Gastroesophageal sphincter (tissue), 3 donors: ENCODE measurements at regions not wholly inside any gene's neighbourhood (a gene's known extent, or its start where the extent isn't known, plus 50 kb on each side); places are given as distances from the start of the nearest gene placed in this dataset.

Experiments
- CTCF ChIP-seq, 4 experiments: fragments of 200-600 bp in 2 of 4; fragments of 450-650 bp in 2 of 4; sonication (generic) in 1 of 4; IDR thresholded peaks; one replicate each; pipeline ENCODE4 v1.5.1; 2017 to 2019; ENCODE audit warnings: antibody characterized with exemption in 4 of 4, mild to moderate bottlenecking in 2 of 4, moderate library complexity in 2 of 4
- EP300 ChIP-seq: sonication (generic); formaldehyde crosslinking; IDR thresholded peaks from one replicate; pipeline ENCODE4 v1.6.1; 2017; ENCODE audit warnings: antibody characterized with exemption, mild to moderate bottlenecking
- POLR2A ChIP-seq, 2 donors: fragments of 450-650 bp; IDR thresholded peaks; one replicate each; pipeline ENCODE4 v1.6.1; 2017; ENCODE audit warnings: antibody characterized with exemption in 2 of 2, mild to moderate bottlenecking in 2 of 2, moderate library complexity in 1 of 2

GRCh38 chr13:107765724-107766401 is 449.5 kb downstream of the LIG4 start:
- no peak for TF ChIP-seq CTCF (IDR thresholded peaks at IDR 0.05)
- TF ChIP-seq POLR2A (IDR thresholded peaks at IDR 0.05), result no peak
- TF ChIP-seq EP300, result no peak
